ENCODE measurements at regions not wholly inside any gene's neighbourhood (a gene's known extent, or its start where the extent isn't known, plus 50 kb on each side); places are given as distances from the start of the nearest gene placed in this dataset.
A peak's percentile ranks its signal among the peaks of the same experiment; 100 is the strongest.

DNA sequence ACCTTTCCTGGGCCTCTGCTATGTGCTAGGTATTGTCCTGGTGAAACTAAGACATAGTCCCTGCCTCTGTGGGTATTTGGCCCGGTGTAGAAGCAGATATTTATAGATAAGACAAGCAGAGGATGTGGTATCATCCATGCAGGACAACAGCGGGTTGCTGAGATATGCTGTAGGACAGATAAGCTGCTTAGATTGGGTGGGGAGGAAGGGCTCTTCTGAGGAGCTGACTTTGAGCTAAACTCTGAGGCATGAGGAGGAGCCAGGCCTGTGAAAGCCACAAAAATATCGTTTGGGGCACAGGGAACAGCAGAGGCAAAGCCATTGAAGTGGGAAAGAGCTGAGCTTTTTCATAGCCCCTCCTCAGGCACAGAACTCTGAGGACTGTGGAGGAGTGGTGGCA is 492.5 kb upstream of the CFAP20DC start:
- Mint-ChIP-seq H3K9me3 (ENCODE audit: low read depth, unreplicated experiment) (peaks cover 3% of the 10 kb centered on the region), H3K4me3 (ENCODE audit: low read depth, unreplicated experiment) (no peak overlapping the region), H3K4me1 (ENCODE audit: low read depth, unreplicated experiment) (no peaks in the 10 kb centered on the region), H3K36me3 (ENCODE audit: insufficient read depth, unreplicated experiment) (no peaks in the 10 kb centered on the region), H3K27ac (ENCODE audit: unreplicated experiment) (no peak overlapping the region), H3K27me3 (ENCODE audit: unreplicated experiment) (no peaks in the 10 kb centered on the region)
- no peak for DNase-seq
- CTCF ChIA-PET: no interaction called here
- intact Hi-C loops (cut with micrococcal nuclease; ENCODE audit: unreplicated experiment): no loop called here
- TF ChIP-seq, protein P1, sequence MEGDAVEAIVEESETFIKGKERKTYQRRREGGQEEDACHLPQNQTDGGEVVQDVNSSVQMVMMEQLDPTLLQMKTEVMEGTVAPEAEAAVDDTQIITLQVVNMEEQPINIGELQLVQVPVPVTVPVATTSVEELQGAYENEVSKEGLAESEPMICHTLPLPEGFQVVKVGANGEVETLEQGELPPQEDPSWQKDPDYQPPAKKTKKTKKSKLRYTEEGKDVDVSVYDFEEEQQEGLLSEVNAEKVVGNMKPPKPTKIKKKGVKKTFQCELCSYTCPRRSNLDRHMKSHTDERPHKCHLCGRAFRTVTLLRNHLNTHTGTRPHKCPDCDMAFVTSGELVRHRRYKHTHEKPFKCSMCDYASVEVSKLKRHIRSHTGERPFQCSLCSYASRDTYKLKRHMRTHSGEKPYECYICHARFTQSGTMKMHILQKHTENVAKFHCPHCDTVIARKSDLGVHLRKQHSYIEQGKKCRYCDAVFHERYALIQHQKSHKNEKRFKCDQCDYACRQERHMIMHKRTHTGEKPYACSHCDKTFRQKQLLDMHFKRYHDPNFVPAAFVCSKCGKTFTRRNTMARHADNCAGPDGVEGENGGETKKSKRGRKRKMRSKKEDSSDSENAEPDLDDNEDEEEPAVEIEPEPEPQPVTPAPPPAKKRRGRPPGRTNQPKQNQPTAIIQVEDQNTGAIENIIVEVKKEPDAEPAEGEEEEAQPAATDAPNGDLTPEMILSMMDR (IDR thresholded peaks at IDR 0.05; ENCODE audit: unreplicated experiment): no peak
- no TSS peak for BruUV-seq (replicated peaks)

DNA sequence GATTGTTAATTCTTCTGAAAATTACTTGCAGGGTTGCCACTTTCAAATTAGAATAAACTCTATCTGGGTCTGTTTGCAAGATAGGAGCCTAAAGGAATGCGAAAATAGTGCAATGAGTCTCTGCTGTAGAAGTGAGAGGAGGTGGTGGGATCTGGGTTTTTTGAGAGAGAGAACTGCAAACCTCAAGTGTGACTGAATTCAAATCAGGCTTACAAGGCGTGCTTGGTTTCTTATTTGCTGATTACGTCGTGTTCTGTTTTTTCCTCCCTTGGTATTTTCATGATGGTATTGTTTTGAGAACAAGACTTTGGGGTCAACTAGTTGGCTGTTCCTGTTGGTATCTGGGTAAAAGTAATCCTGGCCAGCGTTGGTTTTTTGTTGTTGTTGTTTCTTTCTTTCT is 490.9 kb upstream of the CFAP20DC start:
- CTCF ChIA-PET: no interaction called here

DNA sequence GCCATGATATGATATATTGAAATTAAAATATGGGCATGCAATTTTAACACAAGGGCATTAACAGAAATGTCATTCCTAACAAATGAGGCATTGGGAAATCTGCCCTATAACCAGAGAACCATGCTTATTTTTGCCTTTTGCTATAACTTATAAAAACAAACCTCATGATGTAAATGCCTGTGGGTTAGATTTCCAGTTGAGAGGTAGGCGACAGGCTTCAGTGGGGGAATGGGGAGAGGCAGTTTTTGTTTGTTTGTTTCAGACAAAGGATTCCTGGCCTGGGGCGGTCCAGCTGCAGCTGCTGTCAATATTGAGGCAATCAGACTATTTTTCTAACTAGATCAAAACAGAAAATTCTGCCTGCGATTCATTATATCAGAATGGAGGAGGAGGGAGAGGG is 490.4 kb upstream of the CFAP20DC start:
- H3K9me3 Mint-ChIP-seq (ENCODE audit: low read depth, unreplicated experiment): peaks cover 3% of the 10 kb centered on the region
- CTCF ChIA-PET: no interaction called here
- no peak for DNase-seq
- no peaks in the 10 kb centered on the region for H3K36me3 Mint-ChIP-seq (ENCODE audit: insufficient read depth, unreplicated experiment)
- no peak overlapping the region for H3K4me3 Mint-ChIP-seq (ENCODE audit: low read depth, unreplicated experiment)
- intact Hi-C loops (cut with micrococcal nuclease; ENCODE audit: unreplicated experiment): no loop called here
- no peaks in the 10 kb centered on the region for H3K4me1 Mint-ChIP-seq (ENCODE audit: low read depth, unreplicated experiment)
- no peaks in the 10 kb centered on the region for H3K27me3 Mint-ChIP-seq (ENCODE audit: unreplicated experiment)
- peak overlapping the region; percentile 2 for H3K27ac Mint-ChIP-seq (ENCODE audit: unreplicated experiment)
- no TSS peak for BruUV-seq (replicated peaks)
- TF ChIP-seq, protein P1 (IDR thresholded peaks at IDR 0.05; ENCODE audit: unreplicated experiment): no peak

More for the DNA sequence above, 490.9 kb upstream of the CFAP20DC start:
- intact Hi-C loops (cut with micrococcal nuclease; ENCODE audit: unreplicated experiment): no loop called here
- BruUV-seq (replicated peaks): no TSS peak
- Mint-ChIP-seq H3K4me3 (ENCODE audit: low read depth, unreplicated experiment) (no peak overlapping the region), H3K27ac (ENCODE audit: unreplicated experiment) (no peak overlapping the region), H3K36me3 (ENCODE audit: insufficient read depth, unreplicated experiment) (no peaks in the 10 kb centered on the region), H3K9me3 (ENCODE audit: low read depth, unreplicated experiment) (peaks cover 3% of the 10 kb centered on the region), H3K27me3 (ENCODE audit: unreplicated experiment) (no peaks in the 10 kb centered on the region), H3K4me1 (ENCODE audit: low read depth, unreplicated experiment) (no peaks in the 10 kb centered on the region)
- no peak for DNase-seq
- TF ChIP-seq, protein P1 (IDR thresholded peaks at IDR 0.05; ENCODE audit: unreplicated experiment): no peak

DNA sequence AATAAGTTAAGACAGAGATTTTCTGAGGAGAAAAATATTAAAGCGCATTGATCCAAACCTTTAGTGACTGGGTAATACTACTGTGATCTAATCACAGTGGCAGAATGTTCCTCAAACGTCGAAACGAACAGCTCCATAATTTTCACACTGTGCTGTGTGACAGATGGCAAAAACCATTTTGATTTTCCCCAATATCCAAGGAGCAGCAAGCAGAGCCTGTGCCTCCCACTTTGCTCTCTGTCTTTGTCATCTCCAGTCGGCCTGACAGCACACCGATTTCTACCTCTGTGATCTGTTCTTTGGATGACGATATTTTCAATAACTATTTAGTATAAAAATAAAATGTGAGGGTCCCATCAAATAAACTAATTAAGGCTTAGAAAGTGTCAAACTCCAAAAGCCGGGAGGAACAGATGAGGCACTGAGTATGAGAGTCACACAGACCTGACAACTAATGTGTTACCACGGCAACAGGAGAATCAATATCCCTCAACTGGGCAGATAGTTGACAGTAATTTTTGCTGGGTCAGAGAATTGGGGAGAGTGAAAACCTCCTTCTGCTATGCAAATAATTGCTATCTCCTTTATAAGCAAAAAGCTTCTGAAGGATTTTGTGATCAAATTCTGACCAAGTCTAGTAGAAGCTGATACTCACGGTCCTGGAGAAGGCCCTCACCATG is 489.1 kb upstream of the CFAP20DC start:
- peaks cover 3% of the 10 kb centered on the region for H3K9me3 Mint-ChIP-seq (ENCODE audit: low read depth, unreplicated experiment)
- CTCF ChIA-PET: no interaction called here
- no peaks in the 10 kb centered on the region for H3K36me3 Mint-ChIP-seq (ENCODE audit: insufficient read depth, unreplicated experiment)
- H3K4me3 Mint-ChIP-seq (ENCODE audit: low read depth, unreplicated experiment): no peak overlapping the region
- no peak for DNase-seq
- no peak overlapping the region for H3K27ac Mint-ChIP-seq (ENCODE audit: unreplicated experiment)
- no TSS peak for BruUV-seq (replicated peaks)
- no peaks in the 10 kb centered on the region for H3K27me3 Mint-ChIP-seq (ENCODE audit: unreplicated experiment)
- TF ChIP-seq, protein P1 (IDR thresholded peaks at IDR 0.05; ENCODE audit: unreplicated experiment): no peak
- no peaks in the 10 kb centered on the region for H3K4me1 Mint-ChIP-seq (ENCODE audit: low read depth, unreplicated experiment)
- intact Hi-C loops (cut with micrococcal nuclease; ENCODE audit: unreplicated experiment): no loop called here

Data from Calu3 (cell line).